PFSK-1 (cell line): ENCODE measurements at regions not wholly inside any gene's neighbourhood (a gene's known extent, or its start where the extent isn't known, plus 50 kb on each side); places are given as distances from the start of the nearest gene placed in this dataset.

ENCODE experiments used
- FOXP2 ChIP-seq: optimal IDR thresholded peaks from 2 replicates; pipeline ENCODE3; 2011; ENCODE audit warnings: borderline replicate concordance, control low read depth, inconsistent platforms; ENCODE audit not compliant: insufficient read depth; ENCODE audit errors: extremely low read length, extremely low read depth
- POLR2AphosphoS5 ChIP-seq: IDR thresholded peaks from 2 replicates; pipeline ENCODE4 v1.6.1; 2012; ENCODE audit warnings: low read depth, mild to moderate bottlenecking, control low read depth, low read length, moderate library complexity
- SIN3A ChIP-seq: IDR thresholded peaks from 2 replicates; pipeline ENCODE4 v1.6.1; 2012; ENCODE audit warnings: mild to moderate bottlenecking, low read length, moderate library complexity, borderline replicate concordance; ENCODE audit not compliant: insufficient read depth
- TAF1 ChIP-seq: IDR thresholded peaks from 2 replicates; pipeline ENCODE4 v1.6.1; 2012; ENCODE audit warnings: low read length, control low read depth, borderline replicate concordance; ENCODE audit not compliant: insufficient read depth
- TF ChIP-seq, protein P1 (sequence below), 2 experiments: IDR thresholded peaks; 2 replicates each; pipeline versions ENCODE4 v1.6.1 to v1.8.0; 2011 to 2012; ENCODE audit warnings: low read depth in 2 of 2, low read length in 2 of 2, control low read depth in 1 of 2, inconsistent platforms in 1 of 2, mild to moderate bottlenecking in 1 of 2, moderate library complexity in 1 of 2; ENCODE audit not compliant: insufficient read depth in 1 of 2

DNA sequence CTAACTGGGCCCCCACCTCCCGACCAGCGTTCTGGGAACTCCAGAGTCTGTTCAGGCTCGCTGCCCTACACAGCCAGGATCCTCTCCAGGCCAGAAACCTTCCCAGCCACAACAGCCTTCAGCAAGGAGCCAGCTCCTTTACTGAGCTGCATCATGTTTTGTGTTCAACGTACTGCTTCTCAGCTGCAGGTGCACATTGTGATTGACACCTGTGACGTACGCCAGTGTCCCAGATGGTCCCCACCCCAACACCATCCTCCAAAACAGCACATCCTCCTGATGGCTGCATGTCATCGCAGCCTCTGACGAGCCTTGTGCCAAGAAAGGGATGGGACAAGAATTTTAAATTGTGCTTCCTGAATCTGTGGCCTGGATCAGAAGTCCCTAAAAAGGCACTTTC, 117.5 kb downstream of the SPATA19 start:
- no peak for TF ChIP-seq SIN3A
- TF ChIP-seq, protein P1, sequence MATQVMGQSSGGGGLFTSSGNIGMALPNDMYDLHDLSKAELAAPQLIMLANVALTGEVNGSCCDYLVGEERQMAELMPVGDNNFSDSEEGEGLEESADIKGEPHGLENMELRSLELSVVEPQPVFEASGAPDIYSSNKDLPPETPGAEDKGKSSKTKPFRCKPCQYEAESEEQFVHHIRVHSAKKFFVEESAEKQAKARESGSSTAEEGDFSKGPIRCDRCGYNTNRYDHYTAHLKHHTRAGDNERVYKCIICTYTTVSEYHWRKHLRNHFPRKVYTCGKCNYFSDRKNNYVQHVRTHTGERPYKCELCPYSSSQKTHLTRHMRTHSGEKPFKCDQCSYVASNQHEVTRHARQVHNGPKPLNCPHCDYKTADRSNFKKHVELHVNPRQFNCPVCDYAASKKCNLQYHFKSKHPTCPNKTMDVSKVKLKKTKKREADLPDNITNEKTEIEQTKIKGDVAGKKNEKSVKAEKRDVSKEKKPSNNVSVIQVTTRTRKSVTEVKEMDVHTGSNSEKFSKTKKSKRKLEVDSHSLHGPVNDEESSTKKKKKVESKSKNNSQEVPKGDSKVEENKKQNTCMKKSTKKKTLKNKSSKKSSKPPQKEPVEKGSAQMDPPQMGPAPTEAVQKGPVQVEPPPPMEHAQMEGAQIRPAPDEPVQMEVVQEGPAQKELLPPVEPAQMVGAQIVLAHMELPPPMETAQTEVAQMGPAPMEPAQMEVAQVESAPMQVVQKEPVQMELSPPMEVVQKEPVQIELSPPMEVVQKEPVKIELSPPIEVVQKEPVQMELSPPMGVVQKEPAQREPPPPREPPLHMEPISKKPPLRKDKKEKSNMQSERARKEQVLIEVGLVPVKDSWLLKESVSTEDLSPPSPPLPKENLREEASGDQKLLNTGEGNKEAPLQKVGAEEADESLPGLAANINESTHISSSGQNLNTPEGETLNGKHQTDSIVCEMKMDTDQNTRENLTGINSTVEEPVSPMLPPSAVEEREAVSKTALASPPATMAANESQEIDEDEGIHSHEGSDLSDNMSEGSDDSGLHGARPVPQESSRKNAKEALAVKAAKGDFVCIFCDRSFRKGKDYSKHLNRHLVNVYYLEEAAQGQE (IDR thresholded peaks at IDR 0.05; ENCODE audit: insufficient read depth in 1 of 2, low read depth in 2 of 2, low read length in 2 of 2) = no peak
- no peak for TF ChIP-seq TAF1
- no peak for TF ChIP-seq FOXP2
- no peak for TF ChIP-seq POLR2AphosphoS5

DNA sequence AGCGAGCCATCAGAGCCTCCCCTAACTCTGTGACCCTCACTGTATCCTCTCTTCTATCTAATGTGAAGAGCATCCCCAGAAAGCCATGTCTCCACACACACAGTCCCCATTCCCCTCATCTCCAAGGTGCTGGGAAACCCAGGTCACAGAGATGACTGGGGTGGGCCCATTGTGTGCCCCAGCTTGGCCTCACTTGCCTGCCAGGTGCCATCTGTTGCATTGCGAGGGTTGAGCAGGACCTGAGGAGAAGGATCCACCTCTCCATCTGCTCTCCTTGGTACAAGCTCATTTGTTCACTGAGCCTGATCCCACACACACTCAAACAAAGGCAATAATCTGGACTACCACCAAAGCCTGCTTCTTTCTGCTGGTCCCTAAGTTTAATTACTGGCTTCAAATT, 118.8 kb downstream of the SPATA19 start:
- TF ChIP-seq FOXP2 (no peak), TAF1 (no peak), POLR2AphosphoS5 (no peak), SIN3A (no peak)
- TF ChIP-seq, protein P1 (IDR thresholded peaks at IDR 0.05; ENCODE audit: insufficient read depth in 1 of 2, low read depth in 2 of 2, low read length in 2 of 2) = no peak

DNA sequence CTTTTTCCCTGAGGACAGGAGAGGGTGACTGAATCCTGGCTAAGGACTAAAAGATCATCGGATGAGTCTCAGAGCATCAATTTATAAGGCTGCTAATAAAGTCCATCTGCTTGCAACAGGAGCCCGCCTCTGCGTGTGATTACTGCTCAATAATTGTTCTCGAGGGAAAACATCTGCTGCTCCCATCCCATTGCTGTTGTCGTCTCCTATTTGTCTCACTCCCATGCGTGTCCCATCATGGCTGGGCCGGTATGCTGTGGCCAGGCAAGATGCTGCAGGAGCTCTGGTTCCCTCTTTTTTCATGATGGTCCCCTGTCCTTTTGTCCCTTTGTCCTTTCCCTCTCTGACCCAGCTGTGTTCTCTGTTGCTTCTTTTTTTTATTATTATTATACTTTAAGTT, 121.2 kb downstream of the SPATA19 start:
- TF ChIP-seq, protein P1 (IDR thresholded peaks at IDR 0.05; ENCODE audit: insufficient read depth in 1 of 2, low read depth in 2 of 2, low read length in 2 of 2) = no peak
- no peak for TF ChIP-seq SIN3A
- TF ChIP-seq POLR2AphosphoS5 = no peak
- no peak for TF ChIP-seq TAF1
- no peak for TF ChIP-seq FOXP2

DNA sequence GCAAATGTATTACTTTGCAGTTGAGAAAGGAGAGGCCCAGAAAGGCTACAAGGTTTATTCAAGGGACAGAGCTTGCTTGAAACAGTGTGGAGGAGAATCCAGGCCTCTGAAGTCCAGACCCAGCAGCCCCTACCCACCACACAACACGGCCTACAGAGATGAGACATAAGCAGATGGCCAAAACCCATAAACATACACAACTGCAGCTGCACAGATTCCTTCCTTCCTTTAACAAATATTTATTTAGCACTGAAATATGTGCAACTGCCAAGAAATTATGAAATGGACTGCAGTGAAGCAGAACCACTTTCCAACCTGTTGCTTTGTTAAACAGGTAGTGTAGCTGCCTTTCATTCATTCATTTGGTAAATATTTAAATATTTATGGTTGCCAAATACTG, 122.3 kb downstream of the SPATA19 start:
- TF ChIP-seq TAF1 = no peak
- no peak for TF ChIP-seq POLR2AphosphoS5
- TF ChIP-seq, protein P1 (IDR thresholded peaks at IDR 0.05; ENCODE audit: insufficient read depth in 1 of 2, low read depth in 2 of 2, low read length in 2 of 2) = no peak
- no peak for TF ChIP-seq SIN3A
- no peak for TF ChIP-seq FOXP2

DNA sequence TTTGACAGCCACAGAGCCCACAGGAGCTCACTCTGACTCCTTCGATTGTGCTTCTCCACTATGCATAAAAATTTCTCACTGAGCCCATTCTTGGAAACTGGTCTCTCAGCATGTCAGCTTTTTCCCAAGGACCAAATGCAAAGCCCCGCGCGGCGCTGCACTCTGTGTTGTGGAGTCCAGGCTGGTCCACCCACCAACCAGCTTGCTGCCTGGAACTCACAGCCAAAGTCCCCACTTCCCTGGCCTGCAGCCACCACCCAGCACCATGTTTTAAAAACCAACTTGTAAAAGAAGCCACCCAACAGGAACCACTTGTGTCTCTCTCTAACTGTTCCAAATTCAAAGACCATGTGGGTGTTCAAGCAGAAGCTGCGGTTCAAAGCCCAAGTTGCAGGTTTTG, 124.4 kb downstream of the SPATA19 start:
- TF ChIP-seq TAF1 = no peak
- no peak for TF ChIP-seq SIN3A
- no peak for TF ChIP-seq FOXP2
- TF ChIP-seq POLR2AphosphoS5 = no peak
- TF ChIP-seq, protein P1 (IDR thresholded peaks at IDR 0.05; ENCODE audit: insufficient read depth in 1 of 2, low read depth in 2 of 2, low read length in 2 of 2) = no peak
